HFFc6 (cell line): ENCODE measurements at regions not wholly inside any gene's neighbourhood (a gene's known extent, or its start where the extent isn't known, plus 50 kb on each side); places are given as distances from the start of the nearest gene placed in this dataset.

ENCODE experiments used
- DNase-seq: peaks from one replicate; pipeline ENCODE4 v3.0.0-alpha.2; 2018
- H3K27ac Mint-ChIP-seq: 2 replicates; pipeline ENCODE4 v1.8.0; 2020; ENCODE audit warnings: mild to moderate bottlenecking, mixed read lengths
- H3K27me3 Mint-ChIP-seq: 2 replicates; pipeline ENCODE4 v1.8.0; 2021; ENCODE audit warnings: mild to moderate bottlenecking, moderate library complexity, mixed read lengths; ENCODE audit not compliant: insufficient read depth
- H3K36me3 Mint-ChIP-seq: 2 replicates; pipeline ENCODE4 v1.8.0; 2021; ENCODE audit warnings: low read depth, mixed read lengths
- H3K4me1 Mint-ChIP-seq: 2 replicates; pipeline ENCODE4 v1.8.0; 2020; ENCODE audit warnings: low read depth, mixed read lengths
- H3K4me3 Mint-ChIP-seq: 2 replicates; pipeline ENCODE4 v1.8.0; 2020; ENCODE audit warnings: mild to moderate bottlenecking, moderate library complexity, mixed read lengths
- H3K9me3 Mint-ChIP-seq: 2 replicates; pipeline ENCODE4 v1.8.0; 2020; ENCODE audit warnings: mild to moderate bottlenecking, mixed read lengths
- TF ChIP-seq, protein P1 (sequence below): fragments of 200-600 bp; sonication (generic); IDR thresholded peaks from 2 replicates; pipeline ENCODE4 v1.5.0; 2021; ENCODE audit warnings: antibody characterized with exemption, mild to moderate bottlenecking

GRCh38 chrX:74242484-74243138 is 61.4 kb upstream of the ZCCHC13 start:
- TF ChIP-seq, protein P1, sequence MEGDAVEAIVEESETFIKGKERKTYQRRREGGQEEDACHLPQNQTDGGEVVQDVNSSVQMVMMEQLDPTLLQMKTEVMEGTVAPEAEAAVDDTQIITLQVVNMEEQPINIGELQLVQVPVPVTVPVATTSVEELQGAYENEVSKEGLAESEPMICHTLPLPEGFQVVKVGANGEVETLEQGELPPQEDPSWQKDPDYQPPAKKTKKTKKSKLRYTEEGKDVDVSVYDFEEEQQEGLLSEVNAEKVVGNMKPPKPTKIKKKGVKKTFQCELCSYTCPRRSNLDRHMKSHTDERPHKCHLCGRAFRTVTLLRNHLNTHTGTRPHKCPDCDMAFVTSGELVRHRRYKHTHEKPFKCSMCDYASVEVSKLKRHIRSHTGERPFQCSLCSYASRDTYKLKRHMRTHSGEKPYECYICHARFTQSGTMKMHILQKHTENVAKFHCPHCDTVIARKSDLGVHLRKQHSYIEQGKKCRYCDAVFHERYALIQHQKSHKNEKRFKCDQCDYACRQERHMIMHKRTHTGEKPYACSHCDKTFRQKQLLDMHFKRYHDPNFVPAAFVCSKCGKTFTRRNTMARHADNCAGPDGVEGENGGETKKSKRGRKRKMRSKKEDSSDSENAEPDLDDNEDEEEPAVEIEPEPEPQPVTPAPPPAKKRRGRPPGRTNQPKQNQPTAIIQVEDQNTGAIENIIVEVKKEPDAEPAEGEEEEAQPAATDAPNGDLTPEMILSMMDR, result no peak
- no peaks in the 10 kb centered on the region for H3K27me3 Mint-ChIP-seq
- peaks cover 5% of the 10 kb centered on the region; the same call in 1 of the 2 replicates for H3K36me3 Mint-ChIP-seq
- peaks cover 26% of the 10 kb centered on the region for H3K4me1 Mint-ChIP-seq
- H3K27ac Mint-ChIP-seq, result peak overlapping the region; percentile 29; the same call in 1 of the 2 replicates
- no peak overlapping the region for H3K4me3 Mint-ChIP-seq
- H3K9me3 Mint-ChIP-seq, result no peaks in the 10 kb centered on the region
- DNase-seq, result no peak

DNA sequence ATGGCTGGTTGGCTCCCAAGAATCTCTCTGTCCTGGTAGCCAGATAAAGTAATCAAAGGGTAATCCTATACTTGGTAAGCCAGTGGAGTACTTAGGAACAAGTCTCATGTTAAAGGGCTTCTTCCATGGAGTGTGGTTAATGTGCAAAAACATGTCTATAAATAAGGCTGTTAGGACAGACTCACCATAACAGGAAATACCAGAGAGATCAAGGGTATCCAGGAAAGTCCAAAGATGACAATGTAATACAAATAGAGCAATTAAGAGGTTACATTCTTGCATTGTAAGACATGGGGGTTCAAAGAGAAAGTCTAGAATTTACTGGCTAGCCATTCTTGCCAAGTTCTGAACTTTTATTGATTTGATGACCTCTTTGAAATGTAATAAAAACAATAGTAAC is 61.9 kb upstream of the ZCCHC13 start:
- Mint-ChIP-seq H3K9me3 (no peaks in the 10 kb centered on the region), H3K27ac (peak overlapping the region; percentile 29), H3K4me1 (peaks cover 24% of the 10 kb centered on the region), H3K4me3 (no peak overlapping the region), H3K36me3 (peaks cover 5% of the 10 kb centered on the region; the same call in 1 of the 2 replicates), H3K27me3 (no peaks in the 10 kb centered on the region)
- TF ChIP-seq, protein P1, result no peak
- peak; percentile 53 for DNase-seq

DNA sequence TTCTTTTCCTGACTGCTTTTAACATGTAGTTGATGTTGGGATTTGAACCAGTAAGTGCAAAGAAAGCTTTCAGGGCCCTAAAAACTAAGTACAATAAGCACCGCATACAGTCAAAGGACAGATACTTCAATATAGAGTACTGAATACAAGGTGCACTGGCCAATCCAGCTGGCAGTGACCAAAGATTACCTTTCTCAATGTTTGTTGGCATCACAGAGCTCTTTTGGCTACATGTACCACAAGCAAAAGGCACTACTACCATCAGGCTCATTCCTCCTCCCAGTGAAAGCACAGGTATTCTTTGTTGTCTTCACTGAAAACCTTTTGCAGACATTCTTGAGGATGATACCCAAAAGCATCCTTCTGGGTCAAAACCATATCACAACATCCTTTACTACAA is 65.2 kb upstream of the ZCCHC13 start:
- no peak overlapping the region for H3K27ac Mint-ChIP-seq
- H3K36me3 Mint-ChIP-seq, result 0 out of 2 replicates have a peak, but pooled peaks cover 5% of the 10 kb centered on the region
- no peaks in the 10 kb centered on the region for H3K9me3 Mint-ChIP-seq
- H3K27me3 Mint-ChIP-seq, result no peaks in the 10 kb centered on the region
- H3K4me3 Mint-ChIP-seq, result no peak overlapping the region
- DNase-seq, result no peak
- TF ChIP-seq, protein P1, result no peak
- peaks cover 18% of the 10 kb centered on the region for H3K4me1 Mint-ChIP-seq

GRCh38 chrX:74234818-74235217 is 69.2 kb upstream of the ZCCHC13 start:
- H3K36me3 Mint-ChIP-seq, result no peaks in the 10 kb centered on the region; the same call in 1 of the 2 replicates
- H3K9me3 Mint-ChIP-seq, result no peaks in the 10 kb centered on the region

GRCh38 chrX:74232859-74233258 is 71.1 kb upstream of the ZCCHC13 start:
- Mint-ChIP-seq H3K36me3 (no peaks in the 10 kb centered on the region; the same call in 1 of the 2 replicates), H3K9me3 (no peaks in the 10 kb centered on the region), H3K4me3 (no peak overlapping the region), H3K27ac (no peak overlapping the region), H3K27me3 (no peaks in the 10 kb centered on the region), H3K4me1 (0 out of 2 replicates have a peak, but pooled peaks cover 6% of the 10 kb centered on the region)
- DNase-seq, result peak; percentile 33
- TF ChIP-seq, protein P1, result peak; percentile 57

More at GRCh38 chrX:74234818-74235217, 69.2 kb upstream of the ZCCHC13 start:
- no peak overlapping the region for H3K4me3 Mint-ChIP-seq
- TF ChIP-seq, protein P1, result peak; percentile 26; the same call in 1 of the 2 replicates
- H3K4me1 Mint-ChIP-seq, result 0 out of 2 replicates have a peak, but pooled peaks cover 6% of the 10 kb centered on the region
- H3K27me3 Mint-ChIP-seq, result no peaks in the 10 kb centered on the region
- no peak overlapping the region for H3K27ac Mint-ChIP-seq
- DNase-seq, result no peak
